ENCODE measurements at regions not wholly inside any gene's neighbourhood (a gene's known extent, or its start where the extent isn't known, plus 50 kb on each side); places are given as distances from the start of the nearest gene placed in this dataset.

- TF ChIP-seq CTCF (IDR thresholded peaks at IDR 0.05; ENCODE audit: insufficient read depth, low read length, poor library complexity, severe bottlenecking) (no peak), EZH2phosphoT487 (conservative IDR thresholded peaks at IDR 0.05; ENCODE audit: low read length) (no peak)
These were observed 633.3 kb downstream of the INHBA start for GRCh38 chr7:41069635-41070034.

Data from SU-DHL-6 (cell line).